CD14-positive monocyte (primary cell): ENCODE measurements at regions not wholly inside any gene's neighbourhood (a gene's known extent, or its start where the extent isn't known, plus 50 kb on each side); places are given as distances from the start of the nearest gene placed in this dataset.
A peak's percentile ranks its signal among the peaks of the same experiment; 100 is the strongest.

ENCODE experiments used
- DNase-seq, 3 donors: peaks; one replicate each; pipeline ENCODE4 v3.0.0-alpha.2; 2011 to 2022
- H2AFZ ChIP-seq: 2 replicates; pipeline ENCODE4 v1.6.0; 2012; ENCODE audit warnings: mild to moderate bottlenecking, low read depth, low read length, inconsistent platforms; ENCODE audit not compliant: insufficient read depth, poor library complexity, severe bottlenecking
- H3K27ac ChIP-seq, 2 donors: 1 replicate in 1 of 2; 2 replicates in 1 of 2; pipeline ENCODE4 v1.5.1; 2012 to 2013; ENCODE audit warnings: low read length in 2 of 2, control low read depth in 1 of 2, inconsistent platforms in 1 of 2, low read depth in 1 of 2, mild to moderate bottlenecking in 1 of 2
- H3K27me3 ChIP-seq, 2 donors: one replicate each; pipeline versions ENCODE4 v1.6.0 to v1.6.1; 2011 to 2013; ENCODE audit warnings: low read length in 2 of 2; ENCODE audit not compliant: control insufficient read depth in 2 of 2, insufficient read depth in 2 of 2
- H3K36me3 ChIP-seq, 2 donors: replicated peaks in 1 of 2; 1 replicate in 1 of 2; 2 replicates in 1 of 2; pipeline versions ENCODE4 v1.5.1 to v1.6.1; 2012 to 2013; ENCODE audit warnings: low read length in 2 of 2, control low read depth in 1 of 2, inconsistent platforms in 1 of 2, mild to moderate bottlenecking in 1 of 2; ENCODE audit not compliant: insufficient read depth in 2 of 2, control insufficient read depth in 1 of 2
- H3K4me1 ChIP-seq, 2 donors: 1 replicate in 1 of 2; 2 replicates in 1 of 2; pipeline versions ENCODE4 v1.5.1 to v1.6.1; 2012 to 2013; ENCODE audit warnings: low read length in 2 of 2, control low read depth in 1 of 2, inconsistent platforms in 1 of 2, mild to moderate bottlenecking in 1 of 2, moderate library complexity in 1 of 2; ENCODE audit not compliant: insufficient read depth in 2 of 2, control insufficient read depth in 1 of 2
- H3K4me2 ChIP-seq: replicated peaks from 2 replicates; pipeline ENCODE3; 2012; ENCODE audit warnings: low read length, moderate library complexity, mild to moderate bottlenecking; ENCODE audit not compliant: poor library complexity, severe bottlenecking; ENCODE audit errors: extremely low read depth
- H3K4me3 ChIP-seq, 3 experiments: fragments of 200-600 bp in 1 of 3; sonication (generic) in 1 of 3; replicated peaks in 1 of 3; 1 replicate in 2 of 3; 2 replicates in 1 of 3; pipeline ENCODE4 v1.5.1; 2011 to 2013; ENCODE audit warnings: low read length in 3 of 3, mild to moderate bottlenecking in 3 of 3, control low read depth in 2 of 3, low read depth in 2 of 3, inconsistent platforms in 1 of 3, moderate library complexity in 1 of 3
- H3K79me2 ChIP-seq: 2 replicates; pipeline ENCODE4 v1.6.0; 2012; ENCODE audit warnings: mild to moderate bottlenecking, control low read depth, inconsistent platforms, low read length, moderate library complexity; ENCODE audit not compliant: insufficient read depth
- H3K9ac ChIP-seq: 2 replicates; pipeline ENCODE4 v1.6.0; 2017; ENCODE audit warnings: low read length, mild to moderate bottlenecking; ENCODE audit not compliant: insufficient read depth, poor library complexity, severe bottlenecking
- H3K9me3 ChIP-seq, 2 donors: replicated peaks in 1 of 2; 1 replicate in 1 of 2; 2 replicates in 1 of 2; pipeline versions ENCODE4 v1.5.1 to v1.6.1; 2012 to 2013; ENCODE audit warnings: low read length in 2 of 2, control low read depth in 1 of 2; ENCODE audit not compliant: control insufficient read depth in 1 of 2, insufficient read depth in 1 of 2
- H4K20me1 ChIP-seq: 2 replicates; pipeline ENCODE4 v1.6.0; 2012; ENCODE audit warnings: mild to moderate bottlenecking, low read length, control low read depth, moderate library complexity; ENCODE audit not compliant: insufficient read depth
- H3K27ac Mint-ChIP-seq, 7 donors: one replicate each; pipeline ENCODE4 v1.8.0; 2020; ENCODE audit warnings: mild to moderate bottlenecking in 7 of 7, mixed read lengths in 7 of 7, moderate library complexity in 6 of 7, inconsistent platforms in 2 of 7
- H3K27me3 Mint-ChIP-seq, 3 donors: one replicate each; pipeline ENCODE4 v1.8.0; 2021 to 2022; ENCODE audit warnings: low read depth in 3 of 3, mild to moderate bottlenecking in 3 of 3, mixed read lengths in 3 of 3, moderate library complexity in 3 of 3, inconsistent platforms in 1 of 3
- H3K36me3 Mint-ChIP-seq, 2 donors: one replicate each; pipeline ENCODE4 v1.8.0; 2020; ENCODE audit warnings: mixed read lengths in 2 of 2, inconsistent platforms in 1 of 2, mild to moderate bottlenecking in 1 of 2
- H3K4me1 Mint-ChIP-seq: one replicate; pipeline ENCODE4 v1.8.0; 2020; ENCODE audit warnings: mild to moderate bottlenecking, mixed read lengths
- H3K4me3 Mint-ChIP-seq, 2 donors: one replicate each; pipeline ENCODE4 v1.8.0; 2020; ENCODE audit warnings: mild to moderate bottlenecking in 2 of 2, mixed read lengths in 2 of 2, moderate library complexity in 1 of 2
- H3K9me3 Mint-ChIP-seq, 7 donors: one replicate each; pipeline ENCODE4 v1.8.0; 2020 to 2022; ENCODE audit warnings: mixed read lengths in 7 of 7, mild to moderate bottlenecking in 6 of 7, moderate library complexity in 6 of 7, inconsistent platforms in 2 of 7
- CTCF ChIP-seq: fragments of 200-600 bp; IDR thresholded peaks from one replicate; pipeline ENCODE4 v1.8.0; 2022; ENCODE audit warnings: antibody characterized with exemption, mild to moderate bottlenecking
- WGBS: methylation state at CpG from one replicate; pipeline ENCODE4 v1.1.5; 2013; ENCODE audit warnings: missing lambda C conversion rate; ENCODE audit not compliant: insufficient coverage; 5-methylcytosine and 5-hydroxymethylcytosine counted together
- intact Hi-C, 2 donors: fragments of 100-400 bp; cut with micrococcal nuclease; formaldehyde crosslinking; loops; one replicate each; pipeline versions ENCODE4 v1.15.0 to v1.15.1; 2023

GRCh38 chr16:65716737-65717700 lies 595.2 kb upstream of the CDH11 start:
- peaks cover 0 to 3% (median 0%) of the 10 kb centered on the region in 7 donors for H3K9me3 Mint-ChIP-seq
- no peaks in the 10 kb centered on the region for H3K36me3 ChIP-seq
- no peaks in the 10 kb centered on the region for H3K4me1 ChIP-seq
- peaks cover 3 to 22% of the 10 kb centered on the region in 2 donors for H3K27me3 ChIP-seq
- intact Hi-C loops, result no loop called here
- H3K27ac ChIP-seq, result no peak overlapping the region
- H3K4me1 Mint-ChIP-seq, result no peaks in the 10 kb centered on the region
- H3K9ac ChIP-seq, result no peak overlapping the region
- H3K4me3 ChIP-seq, result no peak overlapping the region
- peaks cover 3 to 17% (median 7%) of the 10 kb centered on the region in 3 donors for H3K27me3 Mint-ChIP-seq
- TF ChIP-seq CTCF, result no peak
- H3K4me3 Mint-ChIP-seq, result peak overlapping the region in 1 of 2 donors; percentile 23
- H2AFZ ChIP-seq, result no peak overlapping the region
- H3K79me2 ChIP-seq, result no peaks in the 10 kb centered on the region
- H3K36me3 Mint-ChIP-seq, result no peaks in the 10 kb centered on the region
- H3K27ac Mint-ChIP-seq, result no peak overlapping the region
- no peaks in the 10 kb centered on the region for H4K20me1 ChIP-seq
- WGBS, result 0% methylated on average over 2 of the region's 8 CpGs
- DNase-seq, result no peak
- H3K4me2 ChIP-seq, result no peak overlapping the region
- H3K9me3 ChIP-seq, result peaks cover 0 to 1% of the 10 kb centered on the region in 2 donors

- H3K9me3 ChIP-seq, result peaks cover 0 to 9% of the 10 kb centered on the region in 2 donors
- H3K4me1 ChIP-seq, result no peaks in the 10 kb centered on the region
- H3K36me3 Mint-ChIP-seq, result no peaks in the 10 kb centered on the region
- H3K9ac ChIP-seq, result no peak overlapping the region
- peaks cover 0 to 6% (median 2%) of the 10 kb centered on the region in 7 donors for H3K9me3 Mint-ChIP-seq
- H3K36me3 ChIP-seq, result no peaks in the 10 kb centered on the region
- no peaks in the 10 kb centered on the region for H3K79me2 ChIP-seq
- H3K4me1 Mint-ChIP-seq, result no peaks in the 10 kb centered on the region
- TF ChIP-seq CTCF, result no peak
- H3K27me3 Mint-ChIP-seq, result peaks cover 4 to 20% (median 5%) of the 10 kb centered on the region in 3 donors
- no peak overlapping the region for H2AFZ ChIP-seq
- 43% methylated on average over 2 of the region's 7 CpGs for WGBS
- intact Hi-C loops, result no loop called here
- no peak overlapping the region for H3K4me3 ChIP-seq
- H4K20me1 ChIP-seq, result no peaks in the 10 kb centered on the region
- H3K4me3 Mint-ChIP-seq, result no peak overlapping the region
- H3K4me2 ChIP-seq, result no peak overlapping the region
- H3K27me3 ChIP-seq, result peaks cover 0 to 21% of the 10 kb centered on the region in 2 donors
- no peak for DNase-seq
- H3K27ac Mint-ChIP-seq, result no peak overlapping the region
- H3K27ac ChIP-seq, result no peak overlapping the region
Measured at GRCh38 chr16:65713181-65713808, 591.4 kb upstream of the CDH11 start.
